ENCODE measurements at regions not wholly inside any gene's neighbourhood (a gene's known extent, or its start where the extent isn't known, plus 50 kb on each side); places are given as distances from the start of the nearest gene placed in this dataset.

GRCh38 chr4:11919316-11919715, 490.6 kb upstream of the HS3ST1 start:
- TF ChIP-seq POLR2A (IDR thresholded peaks at IDR 0.05): no peak
- no peak for TF ChIP-seq CTCF (IDR thresholded peaks at IDR 0.05)
